GM12878 (cell line): ENCODE measurements at regions not wholly inside any gene's neighbourhood (a gene's known extent, or its start where the extent isn't known, plus 50 kb on each side); places are given as distances from the start of the nearest gene placed in this dataset.

Experiments
- ATAC-seq: fragments of 200-7000 bp; cut with Tn5 transposase; 3 replicates; pipeline ENCODE4 v1.9.1; 2020; ENCODE audit warnings: mild to moderate bottlenecking, moderate library complexity
- BruUV-seq: library from RNA; stranded (reverse); fragments of 400-500 nt; replicated peaks from 2 replicates; lab custom pipeline; 2021; lab: Mats Ljungman, UMichigan
- CTCF ChIA-PET: fragments of 300-600 bp; sonication (Branson Sonifier 250); formaldehyde crosslinking; extraction: SDS; loops from one replicate; lab custom pipeline; 2021; ENCODE audit warnings: inconsistent platforms; lab: Yijun Ruan, JAX
- POLR2A ChIA-PET: fragments of 350-600 bp; formaldehyde crosslinking; extraction: SDS; loops from one replicate; lab custom pipeline; 2021; ENCODE audit warnings: inconsistent platforms; lab: Charles Lee
- RAD21 ChIA-PET: fragments of 300-600 bp; sonication (Branson Sonifier 250); formaldehyde crosslinking; loops from one replicate; lab custom pipeline; 2023; ENCODE audit warnings: antibody characterized with exemption; ENCODE audit not compliant: unreplicated experiment; lab: Charles Lee
- SMC1A ChIA-PET: fragments of 300-600 bp; sonication (Branson Sonifier 250); formaldehyde crosslinking; loops from one replicate; lab custom pipeline; 2023; ENCODE audit not compliant: unreplicated experiment, uncharacterized antibody; lab: Charles Lee
- DNase-seq: peaks from one replicate; pipeline ENCODE4 v3.0.0-alpha.2; 2011; ENCODE audit warnings: low read depth, low spot score
- FAIRE-seq: peaks from 3 replicates; lab custom pipeline; 2011; peaks lifted over from hg19 to GRCh38; lab: Jason Lieb, UNC
- H2AFZ ChIP-seq: 2 replicates; pipeline ENCODE4 v1.6.0; 2011; ENCODE audit warnings: low read depth, low read length, control low read depth; ENCODE audit not compliant: control insufficient read depth
- H3K27ac ChIP-seq: 2 replicates; pipeline ENCODE4 v1.5.1; 2011; ENCODE audit warnings: control low read depth; ENCODE audit not compliant: control insufficient read depth, insufficient read depth
- H3K27me3 ChIP-seq, 2 experiments: replicated peaks in 1 of 2; 2 replicates each; pipeline versions ENCODE4 v1.6.0 to v1.6.1; 2011; ENCODE audit warnings: low read length in 1 of 2; ENCODE audit not compliant: control insufficient read depth in 2 of 2, insufficient read depth in 2 of 2
- H3K36me3 ChIP-seq, 2 experiments: 2 replicates each; pipeline ENCODE4 v1.5.1; 2011; ENCODE audit warnings: low read length in 1 of 2; ENCODE audit not compliant: control insufficient read depth in 2 of 2, insufficient read depth in 2 of 2
- H3K4me1 ChIP-seq: 2 replicates; pipeline ENCODE4 v1.6.1; 2011; ENCODE audit warnings: mild to moderate bottlenecking, low read length, moderate library complexity, mixed read lengths; ENCODE audit not compliant: control insufficient read depth, insufficient read depth
- H3K4me2 ChIP-seq: 2 replicates; pipeline ENCODE4 v1.6.0; 2011; ENCODE audit warnings: control low read depth; ENCODE audit not compliant: control insufficient read depth, insufficient read depth
- H3K4me3 ChIP-seq: fragments of 200-600 bp; sonication (generic); 2 replicates; pipeline ENCODE4 v1.5.1; 2016
- H3K79me2 ChIP-seq: 2 replicates; pipeline ENCODE4 v1.6.0; 2011; ENCODE audit warnings: low read length; ENCODE audit not compliant: control insufficient read depth, insufficient read depth
- H3K9ac ChIP-seq: 2 replicates; pipeline ENCODE4 v1.8.0; 2011; ENCODE audit warnings: low read length, control low read depth, mixed read lengths; ENCODE audit not compliant: control insufficient read depth, insufficient read depth
- H3K9me3 ChIP-seq: replicated peaks from 3 replicates; pipeline ENCODE4 v1.5.1; 2011; ENCODE audit warnings: mild to moderate bottlenecking, low read length; ENCODE audit not compliant: control insufficient read depth, insufficient read depth
- H4K20me1 ChIP-seq: 2 replicates; pipeline ENCODE4 v1.6.0; 2011; ENCODE audit not compliant: control insufficient read depth, insufficient read depth
- ASH2L ChIP-seq: fragments of 300-600, 200-600 bp; sonication (generic); IDR thresholded peaks from 2 replicates; pipeline ENCODE4 v1.6.1; 2017; ENCODE audit warnings: low read depth, mild to moderate bottlenecking, borderline replicate concordance
- ETV6 ChIP-seq, 2 experiments: fragments of 450-650 bp in 1 of 2; IDR thresholded peaks in 1 of 2; conservative IDR thresholded peaks in 1 of 2; 2 replicates each; pipeline ENCODE4 v1.6.1; 2014; ENCODE audit warnings: antibody characterized with exemption in 1 of 2, borderline replicate concordance in 1 of 2, low read depth in 1 of 2, mild to moderate bottlenecking in 1 of 2, moderate library complexity in 1 of 2
- FOS ChIP-seq: IDR thresholded peaks from 3 replicates; pipeline ENCODE4 v1.6.1; 2011; ENCODE audit warnings: borderline replicate concordance; ENCODE audit not compliant: insufficient read length; ENCODE audit errors: extremely low read depth
- IKZF1 ChIP-seq: fragments of 450-650 bp; conservative IDR thresholded peaks from 2 replicates; pipeline ENCODE4 v1.6.1; 2017; ENCODE audit warnings: antibody characterized with exemption, mild to moderate bottlenecking
- MTA2 ChIP-seq: fragments of 450-650 bp; IDR thresholded peaks from 2 replicates; pipeline ENCODE4 v1.6.1; 2016; ENCODE audit warnings: low read depth, mild to moderate bottlenecking, moderate library complexity
- MYB ChIP-seq: fragments of 150-350 bp; IDR thresholded peaks from 2 replicates; pipeline ENCODE4 v1.6.1; 2014; ENCODE audit warnings: mild to moderate bottlenecking, low read depth, low read length, borderline replicate concordance
- RUNX3 ChIP-seq: IDR thresholded peaks from 2 replicates; pipeline ENCODE4 v1.6.1; 2012; ENCODE audit warnings: low read length, inconsistent platforms
- SREBF2 ChIP-seq: IDR thresholded peaks from 2 replicates; pipeline ENCODE4 v1.6.1; 2012; ENCODE audit warnings: mild to moderate bottlenecking, low read length
- ZBED1 ChIP-seq: IDR thresholded peaks from 2 replicates; pipeline ENCODE4 v1.6.1; 2016; ENCODE audit warnings: borderline replicate concordance
- WGBS: methylation state at CpG from one replicate; pipeline ENCODE4 v1.1.6; 2016; ENCODE audit warnings: low lambda C conversion rate; ENCODE audit not compliant: insufficient replicate concordance, insufficient coverage; ENCODE audit errors: missing lambda C conversion rate; 5-methylcytosine and 5-hydroxymethylcytosine counted together
- in situ Hi-C: fragments of 300-500 bp; cut with MboI; formaldehyde crosslinking; loops from 9 replicates; pipeline ENCODE4 v1.14.3; 2018; ENCODE audit warnings: mixed read lengths
- intact Hi-C: fragments of 100-400 bp; cut with micrococcal nuclease; formaldehyde crosslinking; loops from one replicate; pipeline ENCODE4 v1.14.2; 2022; ENCODE audit not compliant: unreplicated experiment
- TF ChIP-seq, protein P1 (sequence below): IDR thresholded peaks from 2 replicates; pipeline ENCODE4 v1.6.1; 2012; ENCODE audit warnings: low read depth, low read length, improper control_type of control experiment
- TF ChIP-seq, protein P2 (sequence below): fragments of 450-650 bp; IDR thresholded peaks from 2 replicates; pipeline ENCODE4 v1.6.1; 2017; ENCODE audit warnings: borderline replicate concordance
- TF ChIP-seq, protein P3 (sequence below): IDR thresholded peaks from 2 replicates; pipeline ENCODE4 v1.6.1; 2011; ENCODE audit warnings: mild to moderate bottlenecking, low read depth, low read length, moderate library complexity; ENCODE audit not compliant: insufficient replicate concordance
- TF ChIP-seq, protein P4 (sequence below): IDR thresholded peaks from 2 replicates; pipeline ENCODE4 v1.6.1; 2011; ENCODE audit warnings: borderline replicate concordance, low read depth, mild to moderate bottlenecking, moderate library complexity, low read length; ENCODE audit not compliant: insufficient read depth, poor library complexity, severe bottlenecking
- TF ChIP-seq, protein P5 (sequence below), 3 experiments: IDR thresholded peaks in 2 of 3; conservative IDR thresholded peaks in 1 of 3; 2 replicates each; pipeline ENCODE4 v1.5.1; 2011; ENCODE audit warnings: low read depth in 3 of 3, low read length in 3 of 3, mild to moderate bottlenecking in 3 of 3, control low read depth in 2 of 3, moderate library complexity in 2 of 3, inconsistent platforms in 1 of 3, mixed read lengths in 1 of 3; ENCODE audit not compliant: control insufficient read depth in 2 of 3, insufficient read depth in 1 of 3; ENCODE audit errors: extremely low read depth in 1 of 3

DNA sequence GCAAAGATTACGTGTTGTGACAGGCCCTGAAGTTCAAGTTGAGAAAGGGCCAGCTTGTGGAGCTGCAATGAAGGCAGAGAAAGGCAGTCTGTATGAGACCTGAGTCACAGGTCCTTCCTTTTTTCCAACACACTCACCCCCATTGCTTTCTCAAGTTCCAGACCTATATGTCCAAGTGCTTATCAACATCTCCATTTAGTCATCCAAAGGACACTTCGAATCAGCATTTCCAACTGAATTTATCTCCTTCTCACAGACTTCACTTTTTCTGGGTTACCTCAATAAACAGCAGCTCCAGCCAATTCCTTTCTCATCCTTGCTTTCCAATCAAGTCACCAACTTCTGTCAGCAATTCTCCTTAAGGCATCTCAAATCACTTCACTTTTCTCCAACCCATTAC is 56.4 kb upstream of the KIF21A start:
- WGBS = 3% methylated on average over 2 of the region's 2 CpGs

More for the DNA sequence above, 56.4 kb upstream of the KIF21A start:
- H3K4me3 ChIP-seq = no peak overlapping the region
- in situ Hi-C loops (no loop called here), intact Hi-C loops (no loop called here)
- H3K79me2 ChIP-seq = no peaks in the 10 kb centered on the region
- no TSS peak for BruUV-seq
- TF ChIP-seq ASH2L (no peak), ZBED1 (no peak), IKZF1 (no peak), SREBF2 (no peak), ETV6 (conservative IDR thresholded peaks at IDR 0.05 in 1 of 2, IDR thresholded peaks at IDR 0.05 in 1 of 2; ENCODE audit: borderline replicate concordance in 1 of 2, low read depth in 1 of 2) (no peak), MTA2 (no peak), FOS (no peak), RUNX3 (no peak), MYB (no peak)
- TF ChIP-seq, protein P1, sequence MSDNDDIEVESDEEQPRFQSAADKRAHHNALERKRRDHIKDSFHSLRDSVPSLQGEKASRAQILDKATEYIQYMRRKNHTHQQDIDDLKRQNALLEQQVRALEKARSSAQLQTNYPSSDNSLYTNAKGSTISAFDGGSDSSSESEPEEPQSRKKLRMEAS = no peak
- TF ChIP-seq, protein P2, sequence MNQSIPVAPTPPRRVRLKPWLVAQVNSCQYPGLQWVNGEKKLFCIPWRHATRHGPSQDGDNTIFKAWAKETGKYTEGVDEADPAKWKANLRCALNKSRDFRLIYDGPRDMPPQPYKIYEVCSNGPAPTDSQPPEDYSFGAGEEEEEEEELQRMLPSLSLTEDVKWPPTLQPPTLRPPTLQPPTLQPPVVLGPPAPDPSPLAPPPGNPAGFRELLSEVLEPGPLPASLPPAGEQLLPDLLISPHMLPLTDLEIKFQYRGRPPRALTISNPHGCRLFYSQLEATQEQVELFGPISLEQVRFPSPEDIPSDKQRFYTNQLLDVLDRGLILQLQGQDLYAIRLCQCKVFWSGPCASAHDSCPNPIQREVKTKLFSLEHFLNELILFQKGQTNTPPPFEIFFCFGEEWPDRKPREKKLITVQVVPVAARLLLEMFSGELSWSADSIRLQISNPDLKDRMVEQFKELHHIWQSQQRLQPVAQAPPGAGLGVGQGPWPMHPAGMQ = no peak
- TF ChIP-seq, protein P3, sequence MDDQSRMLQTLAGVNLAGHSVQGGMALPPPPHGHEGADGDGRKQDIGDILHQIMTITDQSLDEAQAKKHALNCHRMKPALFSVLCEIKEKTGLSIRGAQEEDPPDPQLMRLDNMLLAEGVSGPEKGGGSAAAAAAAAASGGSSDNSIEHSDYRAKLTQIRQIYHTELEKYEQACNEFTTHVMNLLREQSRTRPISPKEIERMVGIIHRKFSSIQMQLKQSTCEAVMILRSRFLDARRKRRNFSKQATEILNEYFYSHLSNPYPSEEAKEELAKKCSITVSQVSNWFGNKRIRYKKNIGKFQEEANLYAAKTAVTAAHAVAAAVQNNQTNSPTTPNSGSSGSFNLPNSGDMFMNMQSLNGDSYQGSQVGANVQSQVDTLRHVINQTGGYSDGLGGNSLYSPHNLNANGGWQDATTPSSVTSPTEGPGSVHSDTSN = no peak
- TF ChIP-seq, protein P4, sequence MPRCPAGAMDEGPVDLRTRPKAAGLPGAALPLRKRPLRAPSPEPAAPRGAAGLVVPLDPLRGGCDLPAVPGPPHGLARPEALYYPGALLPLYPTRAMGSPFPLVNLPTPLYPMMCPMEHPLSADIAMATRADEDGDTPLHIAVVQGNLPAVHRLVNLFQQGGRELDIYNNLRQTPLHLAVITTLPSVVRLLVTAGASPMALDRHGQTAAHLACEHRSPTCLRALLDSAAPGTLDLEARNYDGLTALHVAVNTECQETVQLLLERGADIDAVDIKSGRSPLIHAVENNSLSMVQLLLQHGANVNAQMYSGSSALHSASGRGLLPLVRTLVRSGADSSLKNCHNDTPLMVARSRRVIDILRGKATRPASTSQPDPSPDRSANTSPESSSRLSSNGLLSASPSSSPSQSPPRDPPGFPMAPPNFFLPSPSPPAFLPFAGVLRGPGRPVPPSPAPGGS = no peak
- TF ChIP-seq, protein P5, sequence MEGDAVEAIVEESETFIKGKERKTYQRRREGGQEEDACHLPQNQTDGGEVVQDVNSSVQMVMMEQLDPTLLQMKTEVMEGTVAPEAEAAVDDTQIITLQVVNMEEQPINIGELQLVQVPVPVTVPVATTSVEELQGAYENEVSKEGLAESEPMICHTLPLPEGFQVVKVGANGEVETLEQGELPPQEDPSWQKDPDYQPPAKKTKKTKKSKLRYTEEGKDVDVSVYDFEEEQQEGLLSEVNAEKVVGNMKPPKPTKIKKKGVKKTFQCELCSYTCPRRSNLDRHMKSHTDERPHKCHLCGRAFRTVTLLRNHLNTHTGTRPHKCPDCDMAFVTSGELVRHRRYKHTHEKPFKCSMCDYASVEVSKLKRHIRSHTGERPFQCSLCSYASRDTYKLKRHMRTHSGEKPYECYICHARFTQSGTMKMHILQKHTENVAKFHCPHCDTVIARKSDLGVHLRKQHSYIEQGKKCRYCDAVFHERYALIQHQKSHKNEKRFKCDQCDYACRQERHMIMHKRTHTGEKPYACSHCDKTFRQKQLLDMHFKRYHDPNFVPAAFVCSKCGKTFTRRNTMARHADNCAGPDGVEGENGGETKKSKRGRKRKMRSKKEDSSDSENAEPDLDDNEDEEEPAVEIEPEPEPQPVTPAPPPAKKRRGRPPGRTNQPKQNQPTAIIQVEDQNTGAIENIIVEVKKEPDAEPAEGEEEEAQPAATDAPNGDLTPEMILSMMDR (IDR thresholded peaks at IDR 0.05 in 2 of 3, conservative IDR thresholded peaks at IDR 0.05 in 1 of 3; ENCODE audit: control insufficient read depth in 2 of 3, extremely low read depth in 1 of 3, insufficient read depth in 1 of 3, low read depth in 3 of 3, low read length in 3 of 3) = no peak
- ATAC-seq = no peak
- no peak overlapping the region for H3K4me2 ChIP-seq
- DNase-seq = no peak
- H3K27me3 ChIP-seq = no peaks in the 10 kb centered on the region
- FAIRE-seq = no peak
- H3K9me3 ChIP-seq = no peaks in the 10 kb centered on the region
- H3K4me1 ChIP-seq = no peaks in the 10 kb centered on the region
- H3K9ac ChIP-seq = no peak overlapping the region
- H3K27ac ChIP-seq = no peak overlapping the region
- ChIA-PET SMC1A (interaction anchor here (0.8 to 2.3 kb wide), 2 partner anchors 9 to 44 kb away, joined by 3 to 8 read pairs; no protein-coding TSS in a partner anchor), POLR2A (no interaction called here), CTCF (no interaction called here), RAD21 (no interaction called here)
- no peaks in the 10 kb centered on the region for H3K36me3 ChIP-seq
- no peak overlapping the region for H2AFZ ChIP-seq
- no peaks in the 10 kb centered on the region for H4K20me1 ChIP-seq
